Activated naive CD4-positive, alpha-beta T cell treated with anti-CD3 and anti-CD28 coated beads, Interleukin-2, amount 50 U/mL, for 72 hours (primary cell): ENCODE measurements at regions not wholly inside any gene's neighbourhood (a gene's known extent, or its start where the extent isn't known, plus 50 kb on each side); places are given as distances from the start of the nearest gene placed in this dataset.

Source experiments
- ATAC-seq, 2 donors: fragments of 150-1000 bp; cut with Tn5 transposase; 2 replicates each; pipeline ENCODE4 v1.10.0; 2021; ENCODE audit warnings: mild to moderate bottlenecking in 2 of 2, moderate library complexity in 2 of 2
- DNase-seq, 2 donors: peaks; one replicate each; pipeline ENCODE4 v3.0.0; 2021 to 2022; ENCODE audit warnings: low spot score in 2 of 2
- H3K27ac Mint-ChIP-seq, 2 donors: one replicate each; pipeline ENCODE4 v1.8.0; 2022; ENCODE audit warnings: mild to moderate bottlenecking in 2 of 2, mixed read lengths in 2 of 2
- H3K36me3 Mint-ChIP-seq, 2 donors: one replicate each; pipeline ENCODE4 v1.8.0; 2022; ENCODE audit warnings: mixed read lengths in 2 of 2
- H3K9me3 Mint-ChIP-seq, 2 donors: one replicate each; pipeline ENCODE4 v1.8.0; 2022; ENCODE audit warnings: mixed read lengths in 2 of 2

DNA sequence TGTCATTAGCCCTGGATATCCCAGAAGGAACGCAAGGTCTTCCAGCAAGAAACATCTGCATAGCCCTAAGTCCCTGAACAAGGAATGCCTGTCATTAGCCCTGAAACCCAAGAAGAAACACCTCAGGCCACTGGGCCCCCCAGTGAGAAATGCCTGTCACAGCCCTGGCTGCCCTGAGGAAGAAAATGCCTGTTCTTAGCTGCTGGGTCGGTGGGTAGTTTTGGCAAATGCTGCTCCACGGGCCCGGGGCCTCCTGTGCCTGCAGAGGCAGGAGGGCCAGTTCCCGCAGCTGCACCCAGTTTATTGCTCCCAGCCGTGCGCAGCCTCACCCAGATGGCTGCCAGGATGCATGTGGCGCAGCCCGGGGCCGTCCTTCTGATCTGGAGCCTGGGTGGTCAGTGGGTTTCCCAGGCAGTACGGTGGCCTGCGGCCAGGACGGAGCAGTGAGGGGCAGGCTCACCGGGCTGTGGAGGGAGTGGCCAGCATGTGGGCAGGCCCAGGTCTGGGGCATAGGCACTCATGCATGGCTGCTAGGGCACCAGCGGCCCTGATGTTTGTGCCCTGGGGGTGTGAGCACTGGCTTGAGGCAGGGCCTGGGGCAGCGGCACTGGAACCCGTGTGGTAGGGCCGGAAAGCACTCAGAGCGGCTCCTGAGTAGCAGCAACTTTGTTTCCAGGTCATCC, 219.0 kb downstream of the ERMARD start:
- no peak overlapping the region for H3K27ac Mint-ChIP-seq
- DNase-seq (peak in 1 of 2 donors; percentile 49), ATAC-seq (no peak)
- H3K9me3 Mint-ChIP-seq: no peaks in the 10 kb centered on the region
- no peaks in the 10 kb centered on the region for H3K36me3 Mint-ChIP-seq

DNA sequence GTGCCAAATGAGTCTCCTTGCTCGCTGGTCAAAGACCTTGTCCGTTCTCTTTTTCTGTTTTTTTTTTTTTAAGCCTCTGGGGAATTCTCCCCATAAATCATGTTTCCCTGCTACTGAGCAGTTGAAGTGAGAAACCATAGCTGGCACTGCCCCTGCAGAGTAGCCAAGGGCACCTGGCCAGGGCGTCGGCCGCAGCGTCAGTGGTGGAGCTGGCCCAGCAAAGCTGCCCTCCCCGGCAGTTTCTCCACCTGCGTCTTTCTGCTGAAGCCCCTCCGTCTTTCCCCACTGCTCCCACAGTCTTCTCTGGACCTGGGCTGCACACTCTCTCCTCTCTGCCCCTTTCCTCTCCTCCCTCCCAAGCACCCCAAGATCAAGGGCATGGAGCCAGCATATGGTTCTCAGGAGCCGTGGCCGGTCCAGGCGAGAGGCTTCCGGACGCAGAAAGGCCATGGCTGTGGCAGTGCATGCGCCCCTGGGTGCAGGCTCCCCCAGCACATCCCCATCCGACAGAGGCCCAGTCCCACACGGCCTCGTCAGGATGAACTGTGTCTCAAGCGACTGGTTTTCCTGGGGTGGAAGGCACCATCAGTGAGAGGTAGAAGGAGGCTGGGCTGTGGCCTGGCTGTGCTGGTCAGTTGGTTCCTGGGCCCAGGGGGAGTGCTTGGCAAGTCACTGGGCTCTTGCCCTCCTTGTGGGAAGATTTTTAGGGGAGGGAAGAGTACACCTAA, 218.1 kb downstream of the ERMARD start:
- H3K36me3 Mint-ChIP-seq: no peaks in the 10 kb centered on the region
- ATAC-seq: no peak
- H3K27ac Mint-ChIP-seq: no peak overlapping the region
- H3K9me3 Mint-ChIP-seq: no peaks in the 10 kb centered on the region
- DNase-seq: peak in 1 of 2 donors; percentile 42

DNA sequence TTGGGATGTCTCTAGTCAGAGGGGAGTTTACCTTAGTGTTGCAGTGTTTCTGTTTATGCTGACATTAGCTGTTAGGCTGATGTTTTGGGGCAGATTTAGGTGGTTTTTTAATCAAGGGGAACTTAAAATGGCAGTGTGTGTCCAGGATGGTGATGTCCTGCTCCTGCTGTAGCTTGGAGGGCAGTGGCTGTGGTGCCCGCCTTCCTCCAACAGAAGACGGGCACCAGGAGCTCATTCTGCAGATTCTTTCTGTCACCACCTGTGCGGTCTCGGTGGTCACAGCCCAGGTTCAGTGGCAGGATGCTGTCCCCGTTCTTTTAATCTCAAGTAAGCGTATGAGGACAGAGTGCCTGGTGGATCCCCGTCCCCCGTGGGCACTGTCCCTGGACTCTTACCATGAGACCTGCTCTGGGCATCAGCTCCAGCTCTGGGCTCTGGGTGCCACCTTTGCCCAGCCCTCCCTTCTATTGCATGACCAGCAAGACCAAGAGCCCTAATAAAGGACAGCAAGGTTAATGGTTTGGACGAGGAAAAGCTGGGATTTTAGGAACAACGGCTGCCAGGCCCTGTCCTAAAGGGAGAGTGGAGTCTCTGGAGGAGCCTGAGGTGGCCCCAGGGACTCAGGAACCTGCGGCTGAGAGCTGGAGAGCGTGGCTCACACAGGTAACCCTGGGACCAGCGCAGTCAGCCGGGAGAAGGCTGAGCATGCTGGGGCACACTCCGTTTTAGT, 217.3 kb downstream of the ERMARD start:
- no peak overlapping the region for H3K27ac Mint-ChIP-seq
- H3K36me3 Mint-ChIP-seq: no peaks in the 10 kb centered on the region
- no peaks in the 10 kb centered on the region for H3K9me3 Mint-ChIP-seq
- ATAC-seq (no peak), DNase-seq (peak; percentile 0 to 45)

DNA sequence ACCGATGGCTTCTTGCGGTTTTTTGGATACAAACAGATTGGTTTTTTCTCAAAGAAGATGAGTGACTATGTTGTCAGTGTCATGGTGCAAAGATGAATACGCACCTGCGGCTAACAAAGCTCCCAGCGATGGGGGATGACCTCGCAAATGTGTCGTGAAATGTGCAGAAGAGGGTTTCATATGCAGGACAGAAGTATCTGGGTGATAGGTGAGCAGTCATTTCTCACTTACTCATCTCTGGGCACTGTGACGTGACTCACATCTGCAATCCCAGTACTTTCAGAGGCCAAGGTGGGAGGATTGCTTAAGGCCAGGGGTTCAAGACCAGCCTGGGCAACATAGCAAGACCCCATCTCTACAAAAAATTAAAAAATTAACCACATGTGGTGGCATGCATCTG, 216.3 kb downstream of the ERMARD start:
- ATAC-seq (peak; percentile 85 to 90), DNase-seq (peak; percentile 27 to 44)
- H3K9me3 Mint-ChIP-seq: no peaks in the 10 kb centered on the region
- H3K36me3 Mint-ChIP-seq: no peaks in the 10 kb centered on the region
- no peak overlapping the region for H3K27ac Mint-ChIP-seq

DNA sequence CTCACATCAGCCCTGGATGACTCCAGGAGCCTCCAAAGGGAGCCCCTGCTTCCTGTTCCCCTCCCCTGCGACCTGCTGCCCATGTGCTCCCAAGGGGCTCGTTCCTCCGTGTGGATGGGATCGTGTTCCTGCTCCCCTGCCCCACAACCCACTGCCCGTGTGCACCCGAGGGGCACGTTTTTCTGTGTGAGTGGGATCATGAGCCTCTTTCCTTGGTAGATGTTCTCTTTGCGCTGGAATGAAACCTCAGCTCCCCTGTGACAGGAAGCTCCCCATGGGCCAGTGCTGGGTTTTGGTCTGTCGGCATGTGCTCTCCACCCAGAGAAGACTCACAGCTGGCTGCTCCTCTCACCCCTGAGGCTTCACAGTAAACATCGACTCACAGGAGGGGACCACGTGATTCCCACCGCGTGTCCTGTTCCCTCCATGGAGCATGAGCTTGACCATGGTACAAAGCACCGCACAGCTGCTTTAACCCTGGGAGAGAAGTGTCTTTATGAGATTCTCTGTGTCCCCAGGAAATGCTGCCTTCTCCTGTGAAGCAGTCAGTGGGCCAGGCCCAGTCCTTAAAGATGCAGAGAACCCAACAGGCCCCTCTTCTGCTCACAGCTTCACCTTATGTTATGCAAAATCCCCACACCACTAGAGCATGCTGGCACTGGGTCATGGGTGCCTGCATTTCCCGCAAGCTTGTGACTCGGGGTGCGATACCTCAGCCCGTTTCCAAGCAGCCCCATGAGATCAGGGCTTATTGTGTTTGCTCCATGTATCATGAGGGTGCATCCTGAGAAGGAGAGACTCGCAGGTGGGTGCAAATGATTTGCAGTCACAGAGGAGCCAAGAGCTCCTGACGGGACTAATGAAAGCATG, 215.1 kb downstream of the ERMARD start:
- Mint-ChIP-seq H3K9me3 (no peaks in the 10 kb centered on the region), H3K27ac (peak overlapping the region in 1 of 2 donors; percentile 79), H3K36me3 (no peaks in the 10 kb centered on the region)
- DNase-seq (no peak), ATAC-seq (peak in 1 of 2 donors; percentile 10)

DNA sequence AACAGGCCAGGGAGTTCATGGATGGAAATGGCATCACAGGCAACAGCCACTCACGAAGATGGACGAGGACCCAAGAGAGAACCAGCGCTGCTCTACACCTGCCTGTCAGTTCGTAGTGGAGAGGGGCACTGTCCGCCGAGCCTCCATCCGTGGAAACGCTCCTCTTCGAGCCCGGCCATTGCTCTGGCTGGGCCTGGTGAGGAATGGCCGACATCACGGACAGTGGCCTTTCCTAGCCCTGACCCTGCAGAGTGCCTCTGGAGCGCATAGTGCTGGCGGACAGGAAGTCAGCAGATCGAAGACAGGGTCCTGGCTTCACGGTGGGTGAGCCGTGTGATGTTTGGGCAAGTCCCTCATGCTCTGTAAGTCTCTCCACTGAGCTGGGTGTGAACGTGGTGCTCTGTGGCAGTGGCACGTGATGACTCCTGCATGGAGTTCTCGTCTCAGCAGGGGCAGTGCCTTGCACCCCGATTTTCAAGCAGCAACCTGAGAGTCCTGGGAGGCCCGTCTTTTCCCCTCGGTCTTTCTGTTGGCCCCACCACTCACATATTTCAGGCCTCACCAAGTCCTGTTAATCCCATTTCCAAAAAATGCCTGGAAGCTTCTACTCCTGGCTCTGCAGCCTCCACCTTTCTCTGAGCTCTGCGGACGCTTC, 214.4 kb downstream of the ERMARD start:
- no peaks in the 10 kb centered on the region for H3K9me3 Mint-ChIP-seq
- no peak for DNase-seq
- ATAC-seq: no peak
- H3K27ac Mint-ChIP-seq: peak overlapping the region in 1 of 2 donors; percentile 79
- no peaks in the 10 kb centered on the region for H3K36me3 Mint-ChIP-seq

DNA sequence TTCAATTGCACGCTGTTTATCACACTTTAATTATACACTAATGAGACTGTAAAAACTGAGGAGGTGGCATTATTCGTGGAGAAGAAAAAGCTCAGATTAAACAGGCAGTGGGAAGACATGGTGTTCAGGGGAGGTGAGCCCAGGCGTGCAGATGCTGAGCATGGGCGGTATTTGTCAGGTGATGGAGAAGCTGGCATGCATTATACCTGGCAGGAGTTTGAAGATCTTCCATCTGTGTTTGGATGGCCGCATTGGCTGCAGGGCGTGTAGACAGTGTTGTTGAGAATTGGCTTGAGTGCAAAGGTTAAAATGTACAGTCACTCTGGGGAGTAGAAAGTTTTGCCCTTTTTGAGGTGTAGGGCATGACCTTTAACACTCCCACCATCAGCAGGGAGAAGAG, 213.8 kb downstream of the ERMARD start:
- H3K36me3 Mint-ChIP-seq: no peaks in the 10 kb centered on the region
- no peak overlapping the region for H3K27ac Mint-ChIP-seq
- ATAC-seq (no peak), DNase-seq (peak in 1 of 2 donors; percentile 0)
- H3K9me3 Mint-ChIP-seq: no peaks in the 10 kb centered on the region

DNA sequence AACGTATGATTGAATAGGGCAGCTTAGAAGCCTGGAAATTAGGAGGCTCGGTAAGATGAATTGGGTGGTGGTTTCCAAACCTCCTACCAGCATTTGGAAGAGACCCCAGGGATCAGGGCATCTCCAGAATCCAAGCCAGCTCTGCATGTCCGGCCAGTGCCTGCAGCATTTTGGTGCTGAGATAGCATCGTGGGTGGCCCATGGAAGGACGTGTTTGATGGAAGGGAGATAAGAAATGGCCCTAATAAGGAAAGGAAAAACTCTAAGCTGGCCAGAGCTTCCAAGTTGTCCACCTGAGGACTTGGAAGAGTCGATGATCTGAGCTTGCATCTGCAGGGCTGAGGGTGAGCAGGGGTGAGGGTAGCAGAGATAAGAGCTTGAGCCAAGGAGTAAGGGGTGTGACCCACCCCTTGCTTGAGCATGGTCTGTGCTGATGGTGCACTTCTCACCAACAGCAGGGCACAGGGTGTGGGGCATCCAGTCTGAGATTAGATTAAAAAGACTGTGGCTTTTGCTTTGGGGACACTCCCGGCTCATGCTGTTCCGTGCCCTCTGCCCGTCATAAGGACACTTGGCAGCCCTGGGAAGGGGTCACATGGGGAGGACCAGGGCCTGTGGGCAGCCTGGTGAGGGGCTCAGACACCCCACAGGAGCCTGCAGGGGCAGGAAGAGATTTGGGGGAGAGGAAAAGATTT, 213.2 kb downstream of the ERMARD start:
- no peaks in the 10 kb centered on the region for H3K9me3 Mint-ChIP-seq
- ATAC-seq (no peak), DNase-seq (peak in 1 of 2 donors; percentile 1)
- H3K36me3 Mint-ChIP-seq: no peaks in the 10 kb centered on the region
- no peak overlapping the region for H3K27ac Mint-ChIP-seq

DNA sequence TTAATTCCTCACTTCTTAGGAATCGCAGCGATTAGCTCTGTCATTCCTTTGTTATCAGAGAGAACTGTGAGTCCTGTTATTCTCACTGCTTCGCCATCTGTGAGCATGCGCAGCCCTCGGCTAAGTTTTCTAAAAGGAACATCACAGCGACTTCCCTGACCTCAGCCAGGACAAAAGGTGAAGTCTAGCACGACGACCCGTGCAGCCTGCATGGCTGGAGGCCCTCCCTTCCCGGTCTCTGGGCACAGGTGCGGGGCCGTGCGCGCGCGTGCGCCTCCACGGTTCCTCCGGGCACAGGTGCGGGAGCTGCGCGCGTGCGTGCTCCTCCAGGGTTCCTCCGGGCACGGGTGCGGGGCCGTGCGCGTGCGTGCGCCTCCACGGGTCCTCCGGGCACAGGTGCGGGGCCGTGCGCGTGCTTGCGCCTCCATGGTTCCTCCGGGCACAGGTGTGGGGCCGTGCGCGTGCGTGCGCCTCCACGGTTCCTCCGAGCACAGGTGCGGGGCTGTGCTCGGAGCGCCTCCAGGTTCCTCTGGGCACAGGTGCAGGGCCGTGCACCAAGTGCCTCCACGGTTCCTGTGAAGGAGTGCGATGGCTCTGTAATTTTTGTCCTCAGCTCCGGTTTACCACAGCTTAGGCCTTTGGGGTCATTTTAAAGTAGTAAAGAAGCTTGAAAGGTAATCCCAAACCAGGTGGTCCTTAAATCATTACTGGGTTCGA, 212.3 kb downstream of the ERMARD start:
- ATAC-seq: no peak
- no peaks in the 10 kb centered on the region for H3K36me3 Mint-ChIP-seq
- no peak for DNase-seq
- no peaks in the 10 kb centered on the region for H3K9me3 Mint-ChIP-seq
- H3K27ac Mint-ChIP-seq: no peak overlapping the region

DNA sequence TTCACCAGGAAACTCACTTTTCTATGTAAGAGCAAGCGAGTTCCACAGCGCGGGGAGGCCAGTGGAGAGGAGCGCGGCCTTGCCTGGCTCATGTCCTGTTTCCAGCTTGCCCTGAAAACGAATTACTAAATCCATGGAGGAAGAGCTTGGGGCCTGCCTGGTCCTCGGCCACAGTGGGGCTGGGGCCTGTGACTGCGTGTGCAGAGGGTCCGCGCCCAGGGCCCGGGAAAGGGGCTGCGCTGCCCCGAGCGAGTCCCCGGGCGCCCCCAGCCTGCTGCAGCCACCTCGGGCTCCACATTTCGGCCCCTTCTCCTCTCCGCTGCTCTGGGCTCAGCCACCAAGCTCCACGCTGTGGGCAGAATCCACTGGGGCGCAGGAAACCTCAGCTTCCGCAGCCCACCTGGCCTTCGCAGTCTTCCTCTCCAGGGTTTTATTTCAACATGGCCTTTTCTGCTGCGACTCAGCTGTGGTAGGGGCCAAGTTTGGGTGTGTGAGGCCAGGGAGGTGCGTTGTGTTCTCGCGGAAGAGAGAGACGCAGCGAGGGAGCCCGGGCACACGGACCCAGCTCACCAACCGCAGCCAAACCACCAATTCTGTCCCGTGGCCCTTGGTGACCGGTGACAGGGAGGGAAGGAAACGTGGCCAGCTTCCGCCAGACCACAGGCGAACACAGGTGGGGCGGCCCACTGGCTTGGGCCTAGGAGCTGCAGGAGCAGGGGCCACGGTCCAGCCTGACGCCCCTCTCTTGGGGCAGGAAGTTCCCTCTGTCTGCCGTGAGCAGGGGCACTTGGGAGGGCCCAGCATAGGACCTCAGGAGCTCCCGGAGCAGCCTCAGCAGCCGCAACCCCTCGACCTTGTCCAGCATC, 211.4 kb downstream of the ERMARD start:
- DNase-seq: peak in 1 of 2 donors; percentile 44
- ATAC-seq: no peak
- Mint-ChIP-seq H3K27ac (no peak overlapping the region), H3K36me3 (no peaks in the 10 kb centered on the region), H3K9me3 (no peaks in the 10 kb centered on the region)

DNA sequence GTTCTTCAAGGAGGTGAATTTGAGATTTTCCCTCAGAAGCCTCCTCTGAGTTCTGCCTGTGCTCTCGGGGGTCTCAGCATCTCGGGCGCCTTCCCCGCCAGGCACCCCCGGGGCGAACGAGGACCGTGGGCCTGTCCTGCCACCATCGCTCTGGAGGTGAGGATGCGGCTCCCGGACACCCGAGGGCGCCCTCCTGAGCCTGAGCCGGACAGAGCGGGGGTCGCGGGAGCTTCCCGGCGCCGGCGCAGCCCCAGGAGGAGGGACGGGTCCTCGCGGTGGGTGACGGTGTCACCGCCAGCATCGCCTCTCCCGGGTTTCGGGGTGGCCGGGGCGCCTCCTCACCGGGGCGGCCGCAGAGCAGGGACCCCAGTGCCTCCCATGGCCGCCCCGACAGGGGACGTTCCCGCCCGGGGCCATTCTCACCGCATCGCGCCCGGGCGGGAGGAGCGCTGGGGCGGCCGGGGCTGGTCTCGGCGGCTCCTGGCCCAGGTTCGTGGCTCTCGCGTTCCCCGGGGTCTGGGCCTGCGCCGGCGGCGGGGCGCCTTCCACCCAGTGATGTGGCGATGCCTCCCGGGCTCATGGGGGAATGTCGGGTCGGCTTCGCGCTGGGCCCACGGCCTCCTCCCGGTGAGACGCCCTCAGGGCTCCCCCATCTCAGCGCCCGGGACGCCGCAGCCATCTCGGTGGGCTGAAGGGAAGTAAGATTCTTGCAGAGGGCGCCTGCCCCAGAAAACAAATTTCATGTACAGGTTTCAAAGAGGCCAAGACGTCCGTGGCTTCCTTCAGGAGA, 210.5 kb downstream of the ERMARD start:
- peak; percentile 57 to 70 for ATAC-seq
- DNase-seq: peak; percentile 43 to 45
- Mint-ChIP-seq H3K36me3 (no peaks in the 10 kb centered on the region), H3K9me3 (no peaks in the 10 kb centered on the region), H3K27ac (no peak overlapping the region)

DNA sequence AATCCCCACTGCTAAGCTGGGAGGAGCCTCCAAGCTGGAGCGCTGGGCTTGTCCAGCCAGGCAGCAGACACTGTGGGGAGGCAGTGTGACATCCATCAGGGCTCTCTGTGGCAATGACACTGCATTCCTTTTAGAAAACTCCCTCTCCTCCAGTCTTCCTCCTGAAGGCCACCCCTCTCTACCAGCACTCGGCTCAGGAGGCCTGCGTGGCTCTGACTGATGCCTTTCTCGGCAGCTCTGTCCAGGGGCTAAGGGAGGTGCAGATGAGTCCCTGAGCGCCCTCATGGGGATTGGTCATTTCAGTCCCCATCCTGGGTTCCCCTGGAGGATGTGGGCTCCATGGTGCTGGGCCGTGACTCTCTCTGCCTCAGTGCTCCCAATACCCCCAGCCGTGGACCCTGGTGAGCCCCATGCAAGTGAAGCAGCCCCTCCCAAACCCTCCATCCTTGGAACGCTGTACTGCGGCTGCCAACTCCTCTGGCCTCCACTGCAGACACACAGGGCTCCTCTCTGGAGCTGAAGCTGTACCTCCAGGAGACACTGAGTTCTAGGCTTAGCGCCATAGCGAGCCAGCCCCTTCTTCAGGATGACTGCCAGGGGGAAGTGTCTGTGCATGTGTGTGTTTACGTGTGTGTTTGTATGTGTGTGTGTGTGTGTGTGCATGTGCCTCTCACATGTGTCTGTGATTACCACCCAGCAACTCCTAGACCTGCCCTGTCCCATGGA, 209.6 kb downstream of the ERMARD start:
- ATAC-seq (no peak), DNase-seq (peak in 1 of 2 donors; percentile 43)
- Mint-ChIP-seq H3K36me3 (no peaks in the 10 kb centered on the region), H3K27ac (peak overlapping the region in 1 of 2 donors; percentile 77), H3K9me3 (no peaks in the 10 kb centered on the region)

DNA sequence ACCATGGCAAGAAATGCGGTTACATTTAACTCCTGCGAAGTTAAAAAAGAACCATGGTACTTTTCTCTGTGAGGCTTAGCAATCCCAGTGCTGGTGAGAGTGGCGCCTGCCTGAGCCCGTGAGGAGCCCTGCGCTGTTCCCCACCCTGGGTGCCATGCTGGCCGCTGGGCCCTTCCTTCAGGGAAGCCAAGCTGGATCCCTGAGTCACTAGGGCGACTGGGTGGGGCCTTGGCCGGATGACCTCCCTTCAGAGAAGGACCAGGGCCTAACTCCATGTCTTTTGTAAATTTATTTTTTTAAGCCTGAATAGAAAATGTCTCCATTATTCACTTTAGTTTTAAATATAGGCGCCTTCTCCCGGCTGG, 209.1 kb downstream of the ERMARD start:
- no peaks in the 10 kb centered on the region for H3K9me3 Mint-ChIP-seq
- DNase-seq (no peak), ATAC-seq (no peak)
- no peak overlapping the region for H3K27ac Mint-ChIP-seq
- no peaks in the 10 kb centered on the region for H3K36me3 Mint-ChIP-seq
